ENCODE measurements at regions not wholly inside any gene's neighbourhood (a gene's known extent, or its start where the extent isn't known, plus 50 kb on each side); places are given as distances from the start of the nearest gene placed in this dataset.
"Not testable (repeated sequence)": the region's sequence is repeated elsewhere in the genome, so short reads cannot be mapped to it uniquely, and the experiment has no call there.

- no peak for DNase-seq
Measured at GRCh38 chr3:109678600-109678999, 341.3 kb upstream of the DPPA4 start.

DNA sequence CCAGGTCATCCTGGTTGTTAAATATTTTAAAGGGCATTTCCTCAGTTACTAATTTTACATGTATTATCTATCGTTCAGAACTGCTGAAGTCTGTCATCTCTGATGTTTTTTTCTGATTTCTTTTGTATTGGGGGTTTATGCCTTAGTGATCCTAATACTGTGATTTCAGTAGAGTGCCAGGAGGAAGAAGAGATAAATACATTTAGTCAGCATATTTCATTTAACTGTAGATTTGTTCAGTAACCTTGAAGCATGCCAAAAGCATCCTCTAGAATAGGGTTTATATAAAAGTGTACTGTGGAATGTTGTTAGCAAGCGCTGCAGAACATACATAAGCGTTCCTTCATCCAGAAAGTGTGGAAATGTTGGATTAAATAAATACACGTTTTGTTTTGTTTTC is 342.3 kb upstream of the DPPA4 start:
- no peak for DNase-seq

DNA sequence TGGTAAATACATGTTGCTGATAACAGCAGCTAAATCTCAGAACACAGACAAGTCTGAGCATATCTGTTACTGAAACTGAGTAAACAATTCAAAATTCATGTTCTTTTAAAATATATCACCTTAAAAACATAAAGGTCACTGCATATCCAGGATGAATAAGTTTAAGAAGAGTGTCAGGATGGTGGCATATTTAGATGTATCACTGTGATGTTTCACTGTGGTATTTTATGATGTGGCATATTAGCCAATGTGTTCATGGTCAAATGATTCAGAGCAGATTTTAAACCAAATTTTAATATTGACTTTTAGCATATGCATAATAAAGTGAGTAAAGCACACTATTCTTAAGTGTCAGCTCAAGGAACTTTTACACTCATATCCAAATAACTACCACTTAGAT is 346.4 kb upstream of the DPPA4 start:
- no peak for DNase-seq

DNA sequence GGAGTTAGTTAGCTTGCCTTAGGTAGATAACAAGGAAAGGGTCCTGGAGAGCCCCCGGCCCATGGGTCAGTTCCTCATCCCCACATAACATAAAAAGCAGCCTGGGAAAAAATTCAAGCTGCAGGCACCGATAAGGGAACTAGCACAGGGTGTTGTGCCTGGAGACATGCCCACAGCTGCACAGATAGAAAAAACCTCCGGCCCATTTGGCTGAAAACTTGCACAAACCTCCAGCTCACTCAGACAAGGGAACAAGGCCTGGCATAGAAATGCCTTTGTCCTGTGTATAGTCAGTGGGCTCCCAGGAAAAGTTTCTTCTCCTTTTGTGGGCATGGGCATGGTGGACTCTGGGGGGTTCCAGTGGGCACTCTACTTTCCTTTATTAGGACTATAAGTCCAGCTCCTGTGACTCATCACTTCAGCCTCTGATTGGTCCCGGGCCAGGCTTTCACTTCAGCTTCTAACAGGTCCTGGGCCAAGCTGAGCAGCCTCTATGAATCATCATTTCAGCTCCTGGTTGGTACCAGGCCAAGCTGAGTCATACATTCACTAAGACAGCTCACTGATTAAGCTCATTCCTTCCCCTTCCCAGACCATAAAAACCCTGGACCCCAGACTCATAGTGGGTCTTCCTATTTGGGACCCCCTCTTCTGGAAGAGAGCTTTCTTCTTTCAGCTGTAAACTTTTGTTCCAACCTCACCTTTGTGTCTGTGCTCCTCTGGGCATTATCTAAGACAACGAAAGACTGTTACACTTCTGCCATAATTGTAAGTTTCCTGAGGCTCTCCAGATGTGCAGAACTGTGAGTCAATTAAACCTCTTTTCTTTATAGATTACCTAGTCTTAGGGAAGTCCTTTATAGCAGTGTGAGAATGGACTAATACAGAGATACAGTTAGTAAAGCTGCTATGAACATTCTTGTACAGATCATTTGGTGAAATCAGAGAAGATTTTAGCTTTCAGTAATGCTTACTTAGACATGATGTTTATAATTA is 348.0 kb upstream of the DPPA4 start:
- no peak for DNase-seq

DNA sequence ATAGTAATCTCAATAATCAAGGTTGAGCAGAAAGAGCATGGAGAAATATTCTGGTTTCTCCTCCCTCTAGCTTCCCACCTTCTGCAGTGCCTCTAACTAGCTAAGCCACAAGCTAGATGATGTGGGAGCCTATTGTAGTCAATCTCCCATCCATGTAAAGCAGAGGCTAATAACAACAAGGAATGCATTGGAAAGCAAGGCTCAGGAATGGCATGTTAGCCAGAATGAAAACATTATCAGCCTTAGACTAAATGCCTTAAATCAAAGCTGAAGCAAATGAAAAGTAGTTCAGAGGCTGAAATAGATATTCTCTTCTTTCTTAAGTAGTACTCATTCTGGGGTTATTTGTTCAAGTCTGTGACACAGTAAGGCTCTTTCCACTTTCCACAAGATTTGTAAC is 350.3 kb upstream of the DPPA4 start:
- DNase-seq: no peak

DNA sequence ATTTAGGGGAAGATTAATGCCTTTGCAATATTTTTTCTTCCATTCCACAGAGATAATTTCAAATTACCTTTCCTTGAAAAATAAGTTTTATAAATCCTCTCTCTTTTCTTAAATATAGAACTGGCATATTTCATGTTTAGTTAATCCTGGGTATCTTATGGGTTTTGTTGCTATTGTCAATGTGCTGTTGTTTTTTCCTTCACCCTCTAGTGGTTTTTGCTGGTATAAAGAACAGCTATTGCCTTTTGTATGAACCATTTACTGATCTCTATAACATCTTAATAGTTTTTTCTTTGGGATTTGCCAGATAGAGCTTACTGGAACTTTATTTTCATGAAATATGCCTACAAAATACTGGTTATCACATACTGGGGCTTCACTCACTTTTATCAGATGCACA is 359.6 kb upstream of the DPPA4 start:
- no peak for DNase-seq

- no peak for DNase-seq
Measured at GRCh38 chr3:109702252-109702651, 364.9 kb upstream of the DPPA4 start.

- no peak for DNase-seq
Measured at GRCh38 chr3:109702976-109703375, 365.6 kb upstream of the DPPA4 start.

DNA sequence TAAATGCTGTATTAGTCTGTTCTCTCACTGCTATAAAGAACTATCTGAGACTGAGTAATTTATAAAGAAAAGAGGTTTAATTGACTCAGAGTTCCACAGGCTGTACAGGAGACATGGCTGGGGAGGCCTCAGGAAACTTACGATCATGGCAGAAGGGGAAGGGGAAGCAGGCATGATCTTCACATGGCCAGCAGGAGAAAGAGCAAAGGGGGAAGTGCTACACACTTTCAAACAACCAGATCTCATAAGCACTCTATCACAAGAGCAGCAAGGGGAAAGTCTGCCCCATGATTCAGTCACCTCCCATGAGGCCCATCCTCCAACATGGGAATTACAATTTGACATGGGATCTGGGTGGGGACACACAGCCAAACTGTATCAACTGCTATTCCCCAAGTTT is 367.8 kb upstream of the DPPA4 start:
- not testable (repeated sequence) for DNase-seq

DNA sequence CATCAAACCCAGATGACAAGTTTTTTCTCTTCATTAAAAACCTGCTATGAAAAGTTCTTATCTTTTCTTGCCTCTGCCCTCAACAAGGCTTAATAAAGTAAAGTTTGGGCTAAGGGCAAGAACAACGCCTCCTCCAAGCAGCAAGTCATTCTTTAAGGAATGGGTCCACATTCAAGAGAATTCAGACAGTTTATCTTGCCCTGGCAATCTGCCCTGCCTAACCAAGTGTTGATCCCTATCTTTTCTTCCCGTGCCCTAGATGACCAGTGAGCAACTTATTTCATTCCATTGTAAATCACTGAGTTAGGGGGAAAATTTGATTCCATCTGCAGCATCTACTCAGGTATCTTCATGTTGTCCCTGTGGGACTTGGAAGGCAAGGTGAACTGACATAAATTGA is 370.3 kb upstream of the DPPA4 start:
- no peak for DNase-seq

DNA sequence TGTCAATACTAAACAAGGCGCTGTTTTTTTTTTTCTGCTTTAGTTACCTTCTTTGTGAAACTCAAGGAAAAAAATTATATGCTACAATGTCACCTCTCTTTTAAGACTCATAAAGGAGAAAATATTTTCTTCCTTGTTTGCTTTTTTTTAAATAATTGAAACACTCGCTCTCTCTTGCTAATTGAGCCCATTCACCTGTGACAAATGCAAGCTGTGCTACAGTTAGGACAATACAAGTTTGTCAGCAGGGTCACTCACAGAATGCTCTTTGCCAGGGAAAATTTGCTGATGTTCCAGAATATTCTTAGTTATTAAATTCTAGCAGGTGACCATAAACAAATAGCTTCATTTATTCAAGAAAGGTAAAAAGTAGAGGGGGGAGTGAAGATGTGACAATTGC is 375.9 kb upstream of the DPPA4 start:
- DNase-seq: no peak

GRCh38 chr3:109715707-109716106 is 378.4 kb upstream of the DPPA4 start:
- DNase-seq: no peak

- no peak for DNase-seq
Measured at GRCh38 chr3:109718850-109719249, 381.5 kb upstream of the DPPA4 start.

DNA sequence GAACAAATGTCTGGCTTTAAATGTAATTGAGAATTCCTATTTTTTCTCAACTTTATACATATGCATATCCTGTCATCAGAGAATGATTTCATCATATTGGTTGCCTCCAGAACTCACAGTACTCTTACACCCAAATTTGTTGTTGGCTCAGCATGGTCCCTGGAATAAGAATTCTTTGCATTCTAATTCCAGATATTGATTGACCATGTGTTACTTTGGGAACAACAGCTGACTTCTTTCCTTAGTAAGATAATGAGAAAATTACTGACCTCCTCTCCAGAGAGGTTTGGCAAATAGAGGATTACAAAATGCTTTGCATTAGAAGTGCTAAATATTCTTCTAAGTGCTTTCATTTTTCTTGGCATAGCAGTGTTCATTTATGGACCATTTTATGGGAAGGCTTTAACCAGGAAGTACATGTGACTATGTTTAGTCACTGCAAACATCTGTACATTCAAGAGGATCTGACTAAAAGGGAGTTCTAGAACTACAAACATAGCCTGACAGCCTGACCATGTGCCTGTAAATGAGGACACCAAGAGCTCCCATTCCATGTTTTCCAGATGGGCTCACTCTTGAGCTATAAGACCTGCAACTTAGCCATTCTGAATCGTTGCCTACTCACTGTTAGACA is 391.6 kb upstream of the DPPA4 start:
- DNase-seq: no peak

- DNase-seq: peak; percentile 75
Measured at GRCh38 chr3:109731639-109732473, 394.5 kb upstream of the DPPA4 start.

GRCh38 chr3:109743981-109744380 is 406.6 kb upstream of the DPPA4 start:
- DNase-seq: no peak

GRCh38 chr3:109772520-109772919 is 435.2 kb upstream of the DPPA4 start:
- no peak for DNase-seq

DNA sequence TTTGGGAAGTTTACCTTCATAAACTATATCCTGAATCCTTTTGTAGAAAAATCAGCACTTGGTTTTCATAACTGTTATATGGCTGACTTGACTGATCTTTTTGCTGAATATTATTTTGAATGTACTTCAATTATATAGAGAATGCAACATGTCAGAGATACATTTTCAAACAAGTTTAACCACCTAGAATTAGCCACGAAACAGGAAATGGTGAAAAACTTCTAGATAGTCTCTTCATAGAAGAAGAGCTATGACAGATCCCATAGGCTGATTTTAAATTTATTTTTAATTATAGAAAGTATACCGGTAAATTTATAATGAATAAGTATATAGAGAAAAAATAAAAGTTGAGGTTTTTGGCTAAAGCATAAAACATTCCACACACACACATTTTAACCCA is 436.8 kb upstream of the DPPA4 start:
- DNase-seq: no peak

- DNase-seq: no peak
Measured at GRCh38 chr3:109784285-109784684, 446.9 kb upstream of the DPPA4 start.

- no peak for DNase-seq
Measured at GRCh38 chr3:109784852-109785631, 447.7 kb upstream of the DPPA4 start.

DNA sequence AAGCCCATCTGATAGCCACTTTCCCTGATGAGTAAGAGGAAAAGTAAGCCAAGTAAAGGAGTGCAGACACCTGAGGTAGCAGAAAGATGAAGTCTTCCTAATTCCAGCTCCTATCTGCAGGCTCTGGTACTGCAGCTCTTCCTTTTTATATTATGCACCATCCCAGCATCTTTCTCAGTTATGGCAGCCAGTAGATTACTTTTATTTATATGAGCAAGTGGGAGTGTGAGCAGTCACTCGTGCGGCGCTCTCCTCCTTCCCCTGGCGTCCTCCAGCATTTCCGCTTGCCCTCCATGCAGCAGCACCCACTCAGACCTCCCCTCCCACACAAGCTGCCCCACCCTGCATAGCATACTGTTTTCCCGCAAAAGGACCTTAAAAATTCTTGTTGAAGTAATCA is 465.9 kb upstream of the DPPA4 start:
- DNase-seq: no peak

GRCh38 chr3:109804697-109805096 is 467.4 kb upstream of the DPPA4 start:
- peak; percentile 59 for DNase-seq

GRCh38 chr3:109806929-109807328 is 469.6 kb upstream of the DPPA4 start:
- DNase-seq: peak; percentile 82

All from CD4-positive, alpha-beta T cell treated with Interleukin-12 subunit alpha and Interleukin-12 subunit beta, for 1 hour (primary cell).